Gastroesophageal sphincter (tissue), 4 donors: ENCODE measurements at regions not wholly inside any gene's neighbourhood (a gene's known extent, or its start where the extent isn't known, plus 50 kb on each side); places are given as distances from the start of the nearest gene placed in this dataset.

Experiments used
- ATAC-seq: fragments of 150-250 bp; one replicate; pipeline ENCODE4 v1.9.1; 2016; ENCODE audit warnings: mild to moderate bottlenecking, moderate library complexity
- H3K27ac ChIP-seq, 4 donors: fragments of 200-600 bp; sonication (generic) in 3 of 4; 1 replicate in 3 of 4; 2 replicates in 1 of 4; pipeline ENCODE4 v1.5.1; 2016 to 2019
- H3K27me3 ChIP-seq: fragments of 200-600 bp; sonication (generic); one replicate; pipeline ENCODE4 v1.5.1; 2019
- H3K36me3 ChIP-seq, 2 donors: fragments of 200-600 bp; sonication (generic); one replicate each; pipeline ENCODE4 v1.5.1; 2019; ENCODE audit warnings: control low read depth in 1 of 2
- H3K4me1 ChIP-seq, 3 donors: fragments of 200-600 bp; sonication (generic); 1 replicate in 2 of 3; 2 replicates in 1 of 3; pipeline ENCODE4 v1.5.1; 2016 to 2019; ENCODE audit warnings: control low read depth in 2 of 3
- H3K4me3 ChIP-seq, 2 donors: fragments of 200-600 bp; sonication (generic); one replicate each; pipeline ENCODE4 v1.5.1; 2019; ENCODE audit warnings: mild to moderate bottlenecking in 1 of 2, moderate library complexity in 1 of 2
- H3K9me3 ChIP-seq, 3 donors: fragments of 200-600 bp; sonication (generic); one replicate each; pipeline ENCODE4 v1.5.1; 2017 to 2019; ENCODE audit warnings: control low read depth in 2 of 3
- CTCF ChIP-seq, 4 experiments: fragments of 200-600 bp in 2 of 4; fragments of 450-650 bp in 2 of 4; sonication (generic) in 1 of 4; IDR thresholded peaks; one replicate each; pipeline ENCODE4 v1.5.1; 2017 to 2019; ENCODE audit warnings: antibody characterized with exemption in 4 of 4, mild to moderate bottlenecking in 2 of 4, moderate library complexity in 2 of 4
- EP300 ChIP-seq: sonication (generic); formaldehyde crosslinking; IDR thresholded peaks from one replicate; pipeline ENCODE4 v1.6.1; 2017; ENCODE audit warnings: antibody characterized with exemption, mild to moderate bottlenecking
- POLR2A ChIP-seq, 2 donors: fragments of 450-650 bp; IDR thresholded peaks; one replicate each; pipeline ENCODE4 v1.6.1; 2017; ENCODE audit warnings: antibody characterized with exemption in 2 of 2, mild to moderate bottlenecking in 2 of 2, moderate library complexity in 1 of 2
- POLR2AphosphoS5 ChIP-seq: sonication (generic); formaldehyde crosslinking; IDR thresholded peaks from one replicate; pipeline ENCODE4 v1.6.1; 2017; ENCODE audit warnings: antibody characterized with exemption
- WGBS, 2 donors: methylation state at CpG; one replicate each; pipeline ENCODE4 v1.1.5; 2018; ENCODE audit warnings: low coverage in 1 of 2; 5-methylcytosine and 5-hydroxymethylcytosine counted together

- 57 to 60% methylated on average over 1 to 4 of the region's 4 CpGs for WGBS, 2 donors
- Histone ChIP-seq H3K27me3 (no peaks in the 10 kb centered on the region), H3K4me3 (no peak overlapping the region), H3K27ac (no peak overlapping the region), H3K4me1 (no peaks in the 10 kb centered on the region), H3K9me3 (no peaks in the 10 kb centered on the region), H3K36me3 (peaks cover 0 to 98% of the 10 kb centered on the region in 2 donors)
- TF ChIP-seq EP300 (no peak), CTCF (IDR thresholded peaks at IDR 0.05) (no peak), POLR2A (IDR thresholded peaks at IDR 0.05) (no peak), POLR2AphosphoS5 (no peak)
- ATAC-seq, result peak; percentile 61
These were observed 77.3 kb downstream of the DNAAF9 start for GRCh38 chr20:3330046-3330741.

GRCh38 chr20:3328501-3328900 is 79.0 kb downstream of the DNAAF9 start:
- Histone ChIP-seq H3K36me3 (peaks cover 0 to 98% of the 10 kb centered on the region in 2 donors), H3K27ac (no peak overlapping the region), H3K4me3 (no peak overlapping the region), H3K27me3 (no peaks in the 10 kb centered on the region), H3K9me3 (no peaks in the 10 kb centered on the region), H3K4me1 (no peaks in the 10 kb centered on the region)
- 72 to 82% methylated on average over 4 of the region's 4 CpGs for WGBS, 2 donors
- ATAC-seq, result no peak
- no peak for TF ChIP-seq CTCF (IDR thresholded peaks at IDR 0.05)
- TF ChIP-seq EP300, result no peak
- no peak for TF ChIP-seq POLR2AphosphoS5
- no peak for TF ChIP-seq POLR2A (IDR thresholded peaks at IDR 0.05)

- WGBS, 2 donors, result 71 to 73% methylated on average over 1 to 3 of the region's 7 CpGs
- H3K27ac ChIP-seq, result no peak overlapping the region
- TF ChIP-seq POLR2AphosphoS5, result no peak
- TF ChIP-seq EP300, result no peak
- TF ChIP-seq CTCF (IDR thresholded peaks at IDR 0.05), result no peak
- TF ChIP-seq POLR2A (IDR thresholded peaks at IDR 0.05), result no peak
- peaks cover 0 to 98% of the 10 kb centered on the region in 2 donors for H3K36me3 ChIP-seq
- no peaks in the 10 kb centered on the region for H3K9me3 ChIP-seq
- ATAC-seq, result no peak
- no peak overlapping the region for H3K4me3 ChIP-seq
- H3K27me3 ChIP-seq, result no peaks in the 10 kb centered on the region
- H3K4me1 ChIP-seq, result no peaks in the 10 kb centered on the region
These were observed 80.5 kb downstream of the DNAAF9 start for GRCh38 chr20:3326779-3327521.

GRCh38 chr20:3325864-3326263 is 81.6 kb downstream of the DNAAF9 start:
- no peak for ATAC-seq
- no peaks in the 10 kb centered on the region for H3K4me1 ChIP-seq
- H3K4me3 ChIP-seq, result no peak overlapping the region
- WGBS, 2 donors, result 59 to 68% methylated on average over 2 of the region's 2 CpGs
- H3K36me3 ChIP-seq, result peaks cover 0 to 98% of the 10 kb centered on the region in 2 donors
- no peaks in the 10 kb centered on the region for H3K9me3 ChIP-seq
- TF ChIP-seq EP300, result no peak
- TF ChIP-seq CTCF (IDR thresholded peaks at IDR 0.05), result no peak
- TF ChIP-seq POLR2AphosphoS5, result no peak
- TF ChIP-seq POLR2A (IDR thresholded peaks at IDR 0.05), result no peak
- H3K27ac ChIP-seq, result no peak overlapping the region
- H3K27me3 ChIP-seq, result no peaks in the 10 kb centered on the region
